HepG2 (cell line): ENCODE measurements at regions not wholly inside any gene's neighbourhood (a gene's known extent, or its start where the extent isn't known, plus 50 kb on each side); places are given as distances from the start of the nearest gene placed in this dataset.

ENCODE experiments used
- ATAC-seq: fragments of 200-7000 bp; cut with Tn5 transposase; 3 replicates; pipeline ENCODE4 v1.9.1; 2020; ENCODE audit warnings: mild to moderate bottlenecking, moderate library complexity
- BruUV-seq: library from RNA; stranded (reverse); fragments of 400-500 nt; replicated peaks from 2 replicates; lab custom pipeline; 2021; lab: Mats Ljungman, UMichigan
- CTCF ChIA-PET: fragments of 300-600 bp; formaldehyde crosslinking; extraction: SDS; loops from one replicate; lab custom pipeline; 2021; ENCODE audit warnings: low total read pairs, inconsistent platforms, low intra/inter-chr PET ratio; lab: Yijun Ruan, JAX
- POLR2A ChIA-PET: fragments of 350-600 bp; sonication (Branson Sonifier 250); formaldehyde crosslinking; loops from one replicate; lab custom pipeline; 2020; ENCODE audit warnings: antibody characterized with exemption, inconsistent platforms; lab: Yijun Ruan, JAX
- DNase-seq: peaks from one replicate; pipeline ENCODE4 v3.0.0-alpha.2; 2015; ENCODE audit warnings: low spot score
- FAIRE-seq: peaks from 3 replicates; lab custom pipeline; 2011; peaks lifted over from hg19 to GRCh38; lab: Jason Lieb, UNC
- H2AFZ ChIP-seq: one replicate; pipeline ENCODE4 v1.6.1; 2011; ENCODE audit warnings: low read length, inconsistent platforms
- H3K27ac ChIP-seq: fragments of 300-600 bp; 3 replicates; pipeline ENCODE4 v1.8.0; 2011; ENCODE audit warnings: mixed run types, mild to moderate bottlenecking, mixed read lengths, low read length, inconsistent platforms; ENCODE audit not compliant: insufficient read depth; ENCODE audit errors: extremely low read length
- H3K27me3 ChIP-seq, 2 experiments: fragments of 200-600 bp in 1 of 2; 2 replicates in 1 of 2; 3 replicates in 1 of 2; pipeline versions ENCODE4 v1.6.0 to v1.8.0; 2011; ENCODE audit warnings: low read length in 2 of 2, mild to moderate bottlenecking in 2 of 2, moderate library complexity in 2 of 2, inconsistent platforms in 1 of 2; ENCODE audit not compliant: insufficient read depth in 2 of 2, control insufficient read depth in 1 of 2
- H3K36me3 ChIP-seq, 2 experiments: fragments of 200-600 bp in 1 of 2; replicated peaks in 1 of 2; 2 replicates in 1 of 2; 3 replicates in 1 of 2; pipeline versions ENCODE4 v1.5.1 to v1.8.0; 2011; ENCODE audit warnings: low read length in 2 of 2, inconsistent platforms in 1 of 2; ENCODE audit not compliant: insufficient read depth in 2 of 2, control insufficient read depth in 1 of 2
- H3K4me1 ChIP-seq: 2 replicates; pipeline ENCODE4 v1.5.1; 2012; ENCODE audit warnings: low read length, inconsistent platforms; ENCODE audit not compliant: insufficient read depth
- H3K4me2 ChIP-seq: 2 replicates; pipeline ENCODE4 v1.6.0; 2011; ENCODE audit warnings: low read depth, low read length, inconsistent platforms
- H3K4me3 ChIP-seq, 3 experiments: fragments of 200-600 bp in 1 of 3; sonication (generic), shearing (Covaris generic) in 1 of 3; replicated peaks in 1 of 3; 2 replicates each; pipeline ENCODE4 v1.5.1; 2011 to 2016; ENCODE audit warnings: low read length in 3 of 3, inconsistent platforms in 2 of 3, low read depth in 2 of 3, mild to moderate bottlenecking in 2 of 3, control low read depth in 1 of 3, mixed read lengths in 1 of 3; ENCODE audit not compliant: insufficient read depth in 1 of 3
- H3K79me2 ChIP-seq: one replicate; pipeline ENCODE4 v1.6.1; 2011; ENCODE audit warnings: low read length, inconsistent platforms; ENCODE audit not compliant: insufficient read depth
- H3K9ac ChIP-seq: 2 replicates; pipeline ENCODE4 v1.6.0; 2011; ENCODE audit warnings: mild to moderate bottlenecking, low read depth, low read length, inconsistent platforms; ENCODE audit not compliant: insufficient read depth
- H3K9me3 ChIP-seq: 2 replicates; pipeline ENCODE4 v1.5.1; 2012; ENCODE audit warnings: mild to moderate bottlenecking, low read length
- H4K20me1 ChIP-seq: 2 replicates; pipeline ENCODE4 v1.6.0; 2011; ENCODE audit warnings: inconsistent platforms, mild to moderate bottlenecking, low read length, moderate library complexity; ENCODE audit not compliant: insufficient read depth
- FOXJ3 ChIP-seq: sonication (generic); formaldehyde crosslinking; IDR thresholded peaks from 2 replicates; pipeline ENCODE4 v1.4.0; 2020; ENCODE audit warnings: missing genetic modification reagents, mild to moderate bottlenecking, borderline replicate concordance
- HOXA7 ChIP-seq: sonication (generic); formaldehyde crosslinking; IDR thresholded peaks from 2 replicates; pipeline ENCODE4 v1.8.1; 2022; ENCODE audit warnings: mild to moderate bottlenecking, missing genetic modification reagents, moderate library complexity
- MED13 ChIP-seq: sonication (generic); formaldehyde crosslinking; IDR thresholded peaks from 2 replicates; pipeline ENCODE4 v1.5.0; 2020; ENCODE audit warnings: missing genetic modification reagents
- MYNN ChIP-seq: sonication (generic); formaldehyde crosslinking; IDR thresholded peaks from 2 replicates; pipeline ENCODE4 v1.4.0; 2020; ENCODE audit warnings: mild to moderate bottlenecking, low read depth, missing genetic modification reagents
- PAX8 ChIP-seq: sonication (generic); formaldehyde crosslinking; IDR thresholded peaks from 2 replicates; pipeline ENCODE4 v1.8.0; 2022; ENCODE audit warnings: mild to moderate bottlenecking, missing genetic modification reagents, borderline replicate concordance
- PLRG1 ChIP-seq: fragments of 450-650 bp; conservative IDR thresholded peaks from 2 replicates; pipeline ENCODE4 v1.6.1; 2016
- SP4 ChIP-seq: sonication (generic); formaldehyde crosslinking; IDR thresholded peaks from 2 replicates; pipeline ENCODE4 v1.8.1; 2023; ENCODE audit warnings: mild to moderate bottlenecking, missing genetic modification reagents
- ZBTB20 ChIP-seq: sonication (generic); formaldehyde crosslinking; IDR thresholded peaks from 2 replicates; pipeline ENCODE4 v1.8.1; 2023; ENCODE audit warnings: missing genetic modification reagents, low read depth, mild to moderate bottlenecking, borderline replicate concordance
- ZFP62 ChIP-seq: sonication (generic); formaldehyde crosslinking; IDR thresholded peaks from 2 replicates; pipeline ENCODE4 v1.4.0; 2020; ENCODE audit warnings: missing genetic modification reagents
- ZNF614 ChIP-seq: IDR thresholded peaks from 2 replicates; pipeline ENCODE4 v1.6.1; 2018; ENCODE audit warnings: missing biosample characterization, missing genetic modification reagents, inconsistent platforms, borderline replicate concordance
- ZNF839 ChIP-seq: sonication (generic); formaldehyde crosslinking; IDR thresholded peaks from 2 replicates; pipeline ENCODE4 v1.4.0; 2020; ENCODE audit warnings: missing genetic modification reagents, mild to moderate bottlenecking, borderline replicate concordance
- WGBS: methylation state at CpG from one replicate; pipeline ENCODE4 v1.1.6; 2017; ENCODE audit warnings: low lambda C conversion rate; 5-methylcytosine and 5-hydroxymethylcytosine counted together
- in situ Hi-C: cut with HindIII; loops from 2 replicates; pipeline ENCODE4 v1.10.0; 2017; ENCODE audit warnings: low pct_unique_long_range_greater_than_20kb; ENCODE audit not compliant: extremely low pct_ligation_motif_present
- intact Hi-C: fragments of 100-400 bp; cut with micrococcal nuclease; formaldehyde crosslinking; loops from one replicate; pipeline ENCODE4 v1.10.0; 2022; ENCODE audit not compliant: unreplicated experiment
- TF ChIP-seq, protein P1 (sequence below): sonication (generic); formaldehyde crosslinking; IDR thresholded peaks from 2 replicates; pipeline ENCODE4 v1.4.0; 2020; ENCODE audit warnings: missing genetic modification reagents
- TF ChIP-seq, protein P2 (sequence below): sonication (generic); formaldehyde crosslinking; IDR thresholded peaks from 2 replicates; pipeline ENCODE4 v1.4.0; 2020; ENCODE audit warnings: low read depth, missing genetic modification reagents
- TF ChIP-seq, protein P3 (sequence below): sonication (generic); formaldehyde crosslinking; IDR thresholded peaks from 2 replicates; pipeline ENCODE4 v1.4.0; 2020; ENCODE audit warnings: mild to moderate bottlenecking, missing genetic modification reagents

DNA sequence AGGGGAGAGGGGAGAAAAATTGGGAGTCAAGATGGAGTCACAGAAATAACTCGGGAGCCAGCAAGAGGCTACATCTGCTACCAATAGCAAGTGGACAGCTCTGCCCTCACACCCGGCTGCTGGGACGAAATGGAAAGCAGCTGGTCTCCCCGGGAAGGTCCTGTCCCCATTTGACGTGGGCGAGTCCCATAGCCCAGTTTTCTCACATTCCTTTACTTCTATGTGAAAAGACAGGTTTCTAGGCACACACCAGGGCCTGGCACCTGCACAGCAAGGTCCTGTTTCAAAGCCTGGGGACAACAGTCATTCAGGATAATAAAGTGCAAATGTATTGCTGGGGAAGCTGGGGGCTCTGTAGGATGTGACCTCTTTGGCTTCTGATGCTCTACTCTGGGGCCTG lies 162.6 kb downstream of the OAT start:
- Histone ChIP-seq H3K27ac (no peak overlapping the region), H3K4me1 (no peaks in the 10 kb centered on the region), H2AFZ (no peak overlapping the region), H3K4me2 (no peak overlapping the region), H3K4me3 (no peak overlapping the region), H4K20me1 (no peaks in the 10 kb centered on the region), H3K27me3 (peaks cover 4 to 15% of the 10 kb centered on the region in 2 experiments; a peak in 4 of 5 replicates), H3K9me3 (no peaks in the 10 kb centered on the region), H3K36me3 (no peaks in the 10 kb centered on the region), H3K79me2 (no peaks in the 10 kb centered on the region), H3K9ac (no peak overlapping the region)
- BruUV-seq: no TSS peak
- no peak for FAIRE-seq
- no peak for TF ChIP-seq ZNF614 (CRISPR knock-in tag)
- TF ChIP-seq SP4 (CRISPR knock-in tag): no peak
- TF ChIP-seq FOXJ3: no peak
- no peak for TF ChIP-seq ZBTB20 (CRISPR knock-in tag)
- TF ChIP-seq ZNF839 (CRISPR knock-in tag): no peak
- TF ChIP-seq, protein P1, sequence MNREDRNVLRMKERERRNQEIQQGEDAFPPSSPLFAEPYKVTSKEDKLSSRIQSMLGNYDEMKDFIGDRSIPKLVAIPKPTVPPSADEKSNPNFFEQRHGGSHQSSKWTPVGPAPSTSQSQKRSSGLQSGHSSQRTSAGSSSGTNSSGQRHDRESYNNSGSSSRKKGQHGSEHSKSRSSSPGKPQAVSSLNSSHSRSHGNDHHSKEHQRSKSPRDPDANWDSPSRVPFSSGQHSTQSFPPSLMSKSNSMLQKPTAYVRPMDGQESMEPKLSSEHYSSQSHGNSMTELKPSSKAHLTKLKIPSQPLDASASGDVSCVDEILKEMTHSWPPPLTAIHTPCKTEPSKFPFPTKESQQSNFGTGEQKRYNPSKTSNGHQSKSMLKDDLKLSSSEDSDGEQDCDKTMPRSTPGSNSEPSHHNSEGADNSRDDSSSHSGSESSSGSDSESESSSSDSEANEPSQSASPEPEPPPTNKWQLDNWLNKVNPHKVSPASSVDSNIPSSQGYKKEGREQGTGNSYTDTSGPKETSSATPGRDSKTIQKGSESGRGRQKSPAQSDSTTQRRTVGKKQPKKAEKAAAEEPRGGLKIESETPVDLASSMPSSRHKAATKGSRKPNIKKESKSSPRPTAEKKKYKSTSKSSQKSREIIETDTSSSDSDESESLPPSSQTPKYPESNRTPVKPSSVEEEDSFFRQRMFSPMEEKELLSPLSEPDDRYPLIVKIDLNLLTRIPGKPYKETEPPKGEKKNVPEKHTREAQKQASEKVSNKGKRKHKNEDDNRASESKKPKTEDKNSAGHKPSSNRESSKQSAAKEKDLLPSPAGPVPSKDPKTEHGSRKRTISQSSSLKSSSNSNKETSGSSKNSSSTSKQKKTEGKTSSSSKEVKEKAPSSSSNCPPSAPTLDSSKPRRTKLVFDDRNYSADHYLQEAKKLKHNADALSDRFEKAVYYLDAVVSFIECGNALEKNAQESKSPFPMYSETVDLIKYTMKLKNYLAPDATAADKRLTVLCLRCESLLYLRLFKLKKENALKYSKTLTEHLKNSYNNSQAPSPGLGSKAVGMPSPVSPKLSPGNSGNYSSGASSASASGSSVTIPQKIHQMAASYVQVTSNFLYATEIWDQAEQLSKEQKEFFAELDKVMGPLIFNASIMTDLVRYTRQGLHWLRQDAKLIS (CRISPR knock-in tag): no peak
- TF ChIP-seq HOXA7 (CRISPR knock-in tag): no peak
- no peak for TF ChIP-seq ZFP62 (CRISPR knock-in tag)
- no peak for TF ChIP-seq PAX8 (CRISPR knock-in tag)
- TF ChIP-seq PLRG1: no peak
- no peak for TF ChIP-seq MED13 (CRISPR knock-in tag)
- TF ChIP-seq MYNN (CRISPR knock-in tag): no peak
- TF ChIP-seq, protein P2, sequence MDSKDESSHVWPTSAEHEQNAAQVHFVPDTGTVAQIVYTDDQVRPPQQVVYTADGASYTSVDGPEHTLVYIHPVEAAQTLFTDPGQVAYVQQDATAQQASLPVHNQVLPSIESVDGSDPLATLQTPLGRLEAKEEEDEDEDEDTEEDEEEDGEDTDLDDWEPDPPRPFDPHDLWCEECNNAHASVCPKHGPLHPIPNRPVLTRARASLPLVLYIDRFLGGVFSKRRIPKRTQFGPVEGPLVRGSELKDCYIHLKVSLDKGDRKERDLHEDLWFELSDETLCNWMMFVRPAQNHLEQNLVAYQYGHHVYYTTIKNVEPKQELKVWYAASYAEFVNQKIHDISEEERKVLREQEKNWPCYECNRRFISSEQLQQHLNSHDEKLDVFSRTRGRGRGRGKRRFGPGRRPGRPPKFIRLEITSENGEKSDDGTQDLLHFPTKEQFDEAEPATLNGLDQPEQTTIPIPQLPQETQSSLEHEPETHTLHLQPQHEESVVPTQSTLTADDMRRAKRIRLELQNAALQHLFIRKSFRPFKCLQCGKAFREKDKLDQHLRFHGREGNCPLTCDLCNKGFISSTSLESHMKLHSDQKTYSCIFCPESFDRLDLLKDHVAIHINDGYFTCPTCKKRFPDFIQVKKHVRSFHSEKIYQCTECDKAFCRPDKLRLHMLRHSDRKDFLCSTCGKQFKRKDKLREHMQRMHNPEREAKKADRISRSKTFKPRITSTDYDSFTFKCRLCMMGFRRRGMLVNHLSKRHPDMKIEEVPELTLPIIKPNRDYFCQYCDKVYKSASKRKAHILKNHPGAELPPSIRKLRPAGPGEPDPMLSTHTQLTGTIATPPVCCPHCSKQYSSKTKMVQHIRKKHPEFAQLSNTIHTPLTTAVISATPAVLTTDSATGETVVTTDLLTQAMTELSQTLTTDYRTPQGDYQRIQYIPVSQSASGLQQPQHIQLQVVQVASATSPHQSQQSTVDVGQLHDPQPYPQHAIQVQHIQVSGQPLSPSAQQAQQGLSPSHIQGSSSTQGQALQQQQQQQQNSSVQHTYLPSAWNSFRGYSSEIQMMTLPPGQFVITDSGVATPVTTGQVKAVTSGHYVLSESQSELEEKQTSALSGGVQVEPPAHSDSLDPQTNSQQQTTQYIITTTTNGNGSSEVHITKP (CRISPR knock-in tag): no peak
- TF ChIP-seq, protein P3, sequence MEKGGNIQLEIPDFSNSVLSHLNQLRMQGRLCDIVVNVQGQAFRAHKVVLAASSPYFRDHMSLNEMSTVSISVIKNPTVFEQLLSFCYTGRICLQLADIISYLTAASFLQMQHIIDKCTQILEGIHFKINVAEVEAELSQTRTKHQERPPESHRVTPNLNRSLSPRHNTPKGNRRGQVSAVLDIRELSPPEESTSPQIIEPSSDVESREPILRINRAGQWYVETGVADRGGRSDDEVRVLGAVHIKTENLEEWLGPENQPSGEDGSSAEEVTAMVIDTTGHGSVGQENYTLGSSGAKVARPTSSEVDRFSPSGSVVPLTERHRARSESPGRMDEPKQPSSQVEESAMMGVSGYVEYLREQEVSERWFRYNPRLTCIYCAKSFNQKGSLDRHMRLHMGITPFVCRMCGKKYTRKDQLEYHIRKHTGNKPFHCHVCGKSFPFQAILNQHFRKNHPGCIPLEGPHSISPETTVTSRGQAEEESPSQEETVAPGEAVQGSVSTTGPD: no peak
- in situ Hi-C loops: loop anchor here (25.0 kb wide), 1 partner anchor 269 kb away; no protein-coding TSS in a partner anchor
- POLR2A ChIA-PET: no interaction called here
- CTCF ChIA-PET: no interaction called here
- WGBS: 11% methylated on average over 6 of the region's 6 CpGs
- no peak for DNase-seq
- no peak for ATAC-seq
- intact Hi-C loops: loop anchor here (10.0 kb wide), 1 partner anchor 261 kb away; no protein-coding TSS in a partner anchor
